GM18517 (cell line): ENCODE measurements at regions not wholly inside any gene's neighbourhood (a gene's known extent, or its start where the extent isn't known, plus 50 kb on each side); places are given as distances from the start of the nearest gene placed in this dataset.

Experiments
- ATAC-seq: cut with Tn5 transposase; IDR thresholded peaks from one replicate; pipeline ENCODE4 v1.9.1; 2021; ENCODE audit warnings: mild to moderate bottlenecking, moderate library complexity; ENCODE audit not compliant: unreplicated experiment

- ATAC-seq, result no peak
These were observed 79.7 kb downstream of the VMA21 start for GRCh38 chrX:151476604-151477303.

- no peak for ATAC-seq
These were observed 81.1 kb downstream of the VMA21 start for GRCh38 chrX:151478058-151478457.

GRCh38 chrX:151488677-151489076 is 74.8 kb upstream of the PASD1 start:
- ATAC-seq, result peak; percentile 61

- ATAC-seq, result no peak
These were observed 57.7 kb upstream of the PASD1 start for GRCh38 chrX:151505796-151506195.

- ATAC-seq, result no peak
These were observed 53.3 kb upstream of the PASD1 start for GRCh38 chrX:151510203-151510602.

GRCh38 chrX:151513472-151513871 is 50.0 kb upstream of the PASD1 start:
- no peak for ATAC-seq
